GM23248 (cell line): ENCODE measurements at regions not wholly inside any gene's neighbourhood (a gene's known extent, or its start where the extent isn't known, plus 50 kb on each side); places are given as distances from the start of the nearest gene placed in this dataset.

Experiments used
- EZH2 ChIP-seq: fragments of 200-600 bp; sonication (generic); IDR thresholded peaks from 2 replicates; pipeline ENCODE4 v1.6.1; 2018; ENCODE audit warnings: antibody characterized with exemption, mild to moderate bottlenecking; ENCODE audit not compliant: insufficient read depth, poor library complexity, severe bottlenecking
- EZH2phosphoT487 ChIP-seq: fragments of 200-600 bp; sonication (generic); IDR thresholded peaks from 2 replicates; pipeline ENCODE4 v1.6.1; 2018; ENCODE audit warnings: antibody characterized with exemption, moderate library complexity, mild to moderate bottlenecking, low read depth; ENCODE audit not compliant: insufficient read depth

- TF ChIP-seq EZH2 (no peak), EZH2phosphoT487 (no peak)
Observed at GRCh38 chr5:125575171-125575890, 828.9 kb upstream of the ZNF608 start.
